Endothelial cell of umbilical vein (primary cell): ENCODE measurements at regions not wholly inside any gene's neighbourhood (a gene's known extent, or its start where the extent isn't known, plus 50 kb on each side); places are given as distances from the start of the nearest gene placed in this dataset.

Source experiments
- BruUV-seq: library from RNA; stranded (reverse); fragments of 400-500 nt; replicated peaks from 2 replicates; lab custom pipeline; 2021; lab: Mats Ljungman, UMichigan
- CTCF ChIA-PET: fragments of 300-600, 350-600 bp; sonication (Branson Sonifier 250); formaldehyde crosslinking; loops from one replicate; lab custom pipeline; 2021; ENCODE audit warnings: antibody characterized with exemption, inconsistent platforms; lab: Charles Lee
- POLR2A ChIA-PET: fragments of 300-600, 350-600 bp; sonication (Branson Sonifier 250); formaldehyde crosslinking; loops from one replicate; lab custom pipeline; 2021; ENCODE audit warnings: antibody characterized with exemption, inconsistent platforms; lab: Charles Lee
- DNase-seq: peaks from one replicate; pipeline ENCODE4 v3.0.0-alpha.2; 2011; ENCODE audit warnings: low read depth, low spot score
- FAIRE-seq: peaks from 2 replicates; lab custom pipeline; 2011; peaks lifted over from hg19 to GRCh38; lab: Jason Lieb, UNC
- H2AFZ ChIP-seq: 2 replicates; pipeline ENCODE4 v1.6.0; 2012; ENCODE audit warnings: low read depth, low read length, control low read depth, inconsistent platforms
- H3K27ac ChIP-seq: 2 replicates; pipeline ENCODE4 v1.5.1; 2011; ENCODE audit warnings: low read depth, mild to moderate bottlenecking, control low read depth, low read length, moderate library complexity; ENCODE audit not compliant: insufficient read depth
- H3K27me3 ChIP-seq, 2 experiments: 2 replicates each; pipeline versions ENCODE4 v1.6.0 to v1.6.1; 2011; ENCODE audit warnings: low read length in 2 of 2, mixed read lengths in 1 of 2; ENCODE audit not compliant: control insufficient read depth in 2 of 2, insufficient read depth in 2 of 2
- H3K36me3 ChIP-seq, 2 experiments: 2 replicates in 1 of 2; 3 replicates in 1 of 2; pipeline ENCODE4 v1.5.1; 2011; ENCODE audit warnings: low read length in 2 of 2, mild to moderate bottlenecking in 1 of 2, moderate library complexity in 1 of 2; ENCODE audit not compliant: control insufficient read depth in 2 of 2, insufficient read depth in 2 of 2; ENCODE audit errors: extremely low read depth in 1 of 2
- H3K4me1 ChIP-seq: 3 replicates; pipeline ENCODE4 v1.5.1; 2011; ENCODE audit warnings: mild to moderate bottlenecking, low read length; ENCODE audit not compliant: control insufficient read depth, insufficient read depth; ENCODE audit errors: extremely low read depth
- H3K4me2 ChIP-seq: 2 replicates; pipeline ENCODE4 v1.6.1; 2011; ENCODE audit warnings: low read length, control low read depth, mixed read lengths; ENCODE audit not compliant: insufficient read depth
- H3K4me3 ChIP-seq, 3 experiments: fragments of 200-600 bp in 1 of 3; sonication (generic), shearing (Covaris generic) in 1 of 3; replicated peaks in 1 of 3; 2 replicates each; pipeline ENCODE4 v1.5.1; 2011 to 2016; ENCODE audit warnings: control low read depth in 3 of 3, low read length in 3 of 3, mild to moderate bottlenecking in 2 of 3, inconsistent platforms in 1 of 3, low read depth in 1 of 3, moderate library complexity in 1 of 3; ENCODE audit not compliant: insufficient read depth in 1 of 3
- H3K79me2 ChIP-seq: 2 replicates; pipeline ENCODE4 v1.6.0; 2012; ENCODE audit warnings: low read length, inconsistent platforms; ENCODE audit not compliant: control insufficient read depth, insufficient read depth
- H3K9ac ChIP-seq: replicated peaks from 2 replicates; pipeline ENCODE3; 2011; ENCODE audit warnings: low read length, control low read depth; ENCODE audit not compliant: insufficient read depth; ENCODE audit errors: extremely low read depth
- H3K9me1 ChIP-seq: replicated peaks from 3 replicates; pipeline ENCODE4 v1.6.0; 2011; ENCODE audit warnings: mild to moderate bottlenecking, low read length; ENCODE audit not compliant: control insufficient read depth, insufficient read depth; ENCODE audit errors: extremely low read depth
- H3K9me3 ChIP-seq: replicated peaks from 2 replicates; pipeline ENCODE4 v1.5.1; 2012; ENCODE audit warnings: low read length, inconsistent platforms; ENCODE audit not compliant: control insufficient read depth, insufficient read depth
- H4K20me1 ChIP-seq: replicated peaks from 2 replicates; pipeline ENCODE3; 2011; ENCODE audit warnings: mild to moderate bottlenecking, low read length; ENCODE audit not compliant: control insufficient read depth, insufficient read depth; ENCODE audit errors: extremely low read depth
- CTCF ChIP-seq, 2 donors: IDR thresholded peaks; 1 replicate in 1 of 2; 2 replicates in 1 of 2; pipeline ENCODE4 v1.5.1; 2011; ENCODE audit warnings: low read length in 2 of 2, mild to moderate bottlenecking in 2 of 2, moderate library complexity in 2 of 2, control low read depth in 1 of 2, inconsistent platforms in 1 of 2, low read depth in 1 of 2; ENCODE audit not compliant: insufficient read depth in 1 of 2; ENCODE audit errors: extremely low read depth in 1 of 2
- EZH2 ChIP-seq: IDR thresholded peaks from 2 replicates; pipeline ENCODE4 v1.6.1; 2012; ENCODE audit warnings: borderline replicate concordance, low read depth, mild to moderate bottlenecking, moderate library complexity, low read length, inconsistent platforms; ENCODE audit not compliant: severe bottlenecking
- FOS ChIP-seq: IDR thresholded peaks from 2 replicates; pipeline ENCODE4 v1.6.1; 2011; ENCODE audit warnings: mild to moderate bottlenecking, low read length, moderate library complexity, borderline replicate concordance; ENCODE audit not compliant: insufficient read depth
- GATA2 ChIP-seq: IDR thresholded peaks from 2 replicates; pipeline ENCODE4 v1.7.0; 2011; ENCODE audit warnings: low read depth, mild to moderate bottlenecking, moderate library complexity, mixed read lengths, low read length; ENCODE audit not compliant: insufficient read length, insufficient read depth
- JUN ChIP-seq: IDR thresholded peaks from 2 replicates; pipeline ENCODE4 v1.6.1; 2011; ENCODE audit warnings: borderline replicate concordance, low read depth; ENCODE audit not compliant: insufficient read length, insufficient read depth
- MAX ChIP-seq: IDR thresholded peaks from 2 replicates; pipeline ENCODE4 v1.6.1; 2011; ENCODE audit not compliant: insufficient read depth, insufficient read length
- MYC ChIP-seq: IDR thresholded peaks from one replicate; pipeline ENCODE4 v1.6.1; 2011; ENCODE audit warnings: mild to moderate bottlenecking, low read depth, low read length
- POLR2A ChIP-seq: IDR thresholded peaks from 2 replicates; pipeline ENCODE4 v1.6.1; 2012; ENCODE audit warnings: low read depth, mild to moderate bottlenecking, control low read depth, low read length
- POLR2AphosphoS5 ChIP-seq: IDR thresholded peaks from 2 replicates; pipeline ENCODE4 v1.6.1; 2012; ENCODE audit warnings: low read depth, mild to moderate bottlenecking, control low read depth, low read length, moderate library complexity; ENCODE audit not compliant: insufficient read depth
- dilution Hi-C: fragments of 300-500 bp; cut with MboI; formaldehyde crosslinking; loops from one replicate; pipeline ENCODE4 v1.15.0; 2019; ENCODE audit warnings: low sequenced_read_pairs; ENCODE audit not compliant: extremely low pct_ligation_motif_present
- intact Hi-C: fragments of 100-400 bp; cut with micrococcal nuclease; formaldehyde crosslinking; loops from one replicate; pipeline ENCODE4 v1.10.0; 2022

DNA sequence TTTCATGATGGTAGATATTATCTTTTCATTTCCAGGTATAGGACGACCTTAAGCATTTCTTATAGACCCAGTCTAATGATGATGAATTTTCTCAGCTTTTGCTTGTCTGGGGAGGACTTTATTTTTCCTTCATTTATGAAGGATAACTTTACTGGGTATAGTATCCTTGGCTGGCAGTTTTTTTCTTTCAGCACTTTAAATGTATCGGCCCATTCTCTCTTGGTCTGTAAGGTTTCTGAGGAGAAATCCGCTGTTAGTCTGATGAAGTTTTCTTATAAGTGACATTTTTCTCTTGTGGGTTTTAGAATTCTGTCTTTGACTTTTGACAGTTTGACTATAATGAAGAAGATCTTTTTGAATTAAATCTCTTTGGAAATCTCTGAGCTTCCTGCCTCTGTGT lies 144.7 kb upstream of the SLC22A23 start:
- no TSS peak for BruUV-seq
- POLR2A ChIA-PET, result no interaction called here
- no peaks in the 10 kb centered on the region for H3K79me2 ChIP-seq
- H2AFZ ChIP-seq, result no peak overlapping the region
- H3K27me3 ChIP-seq, result peaks cover 0 to 11% of the 10 kb centered on the region in 2 experiments
- H3K27ac ChIP-seq, result no peak overlapping the region
- TF ChIP-seq FOS, result no peak
- no peak for TF ChIP-seq POLR2A
- no peak for TF ChIP-seq EZH2
- TF ChIP-seq JUN, result no peak
- no peak for TF ChIP-seq GATA2
- TF ChIP-seq MAX, result no peak
- no peak for TF ChIP-seq MYC
- TF ChIP-seq CTCF (IDR thresholded peaks at IDR 0.05; ENCODE audit: extremely low read depth in 1 of 2, insufficient read depth in 1 of 2, low read depth in 1 of 2, low read length in 2 of 2), result no peak
- TF ChIP-seq POLR2AphosphoS5, result no peak
- no peaks in the 10 kb centered on the region for H3K36me3 ChIP-seq
- no peak overlapping the region for H3K9ac ChIP-seq
- CTCF ChIA-PET, result no interaction called here
- dilution Hi-C loops (no loop called here), intact Hi-C loops (no loop called here)
- H4K20me1 ChIP-seq, result no peaks in the 10 kb centered on the region
- H3K9me1 ChIP-seq, result no peaks in the 10 kb centered on the region
- no peak for FAIRE-seq
- H3K4me2 ChIP-seq, result no peak overlapping the region
- no peaks in the 10 kb centered on the region for H3K4me1 ChIP-seq
- DNase-seq, result no peak
- H3K4me3 ChIP-seq, result no peak overlapping the region
- H3K9me3 ChIP-seq, result no peaks in the 10 kb centered on the region
